Glomerular endothelial cell (primary cell): ENCODE measurements at regions not wholly inside any gene's neighbourhood (a gene's known extent, or its start where the extent isn't known, plus 50 kb on each side); places are given as distances from the start of the nearest gene placed in this dataset.
"Not testable (repeated sequence)": the region's sequence is repeated elsewhere in the genome, so short reads cannot be mapped to it uniquely, and the experiment has no call there.

Source experiments
- DNase-seq: peaks from one replicate; pipeline ENCODE4 v3.0.0-alpha.2; 2011; ENCODE audit warnings: low read depth, low spot score; ENCODE audit errors: extremely low read depth

DNA sequence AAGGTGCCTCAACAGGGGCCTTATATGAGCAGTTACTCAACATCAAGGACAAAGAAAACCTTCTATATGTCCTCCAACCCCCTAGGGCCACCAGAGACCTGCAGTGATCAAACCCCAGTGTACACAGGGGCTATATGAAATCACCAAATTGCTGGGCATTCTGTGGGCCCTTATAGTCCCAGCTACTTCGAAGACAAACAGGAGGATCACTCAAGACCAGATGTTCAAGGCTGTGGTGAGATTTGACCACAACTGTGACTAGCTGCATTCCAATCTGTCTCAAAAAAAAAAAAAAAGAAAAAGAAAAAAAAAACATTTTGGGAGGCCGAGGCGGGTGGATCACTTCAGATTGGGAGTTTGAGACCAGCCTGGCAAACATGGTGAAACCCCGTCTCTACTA lies 51.0 kb upstream of the PRB2 start:
- no peak for DNase-seq

DNA sequence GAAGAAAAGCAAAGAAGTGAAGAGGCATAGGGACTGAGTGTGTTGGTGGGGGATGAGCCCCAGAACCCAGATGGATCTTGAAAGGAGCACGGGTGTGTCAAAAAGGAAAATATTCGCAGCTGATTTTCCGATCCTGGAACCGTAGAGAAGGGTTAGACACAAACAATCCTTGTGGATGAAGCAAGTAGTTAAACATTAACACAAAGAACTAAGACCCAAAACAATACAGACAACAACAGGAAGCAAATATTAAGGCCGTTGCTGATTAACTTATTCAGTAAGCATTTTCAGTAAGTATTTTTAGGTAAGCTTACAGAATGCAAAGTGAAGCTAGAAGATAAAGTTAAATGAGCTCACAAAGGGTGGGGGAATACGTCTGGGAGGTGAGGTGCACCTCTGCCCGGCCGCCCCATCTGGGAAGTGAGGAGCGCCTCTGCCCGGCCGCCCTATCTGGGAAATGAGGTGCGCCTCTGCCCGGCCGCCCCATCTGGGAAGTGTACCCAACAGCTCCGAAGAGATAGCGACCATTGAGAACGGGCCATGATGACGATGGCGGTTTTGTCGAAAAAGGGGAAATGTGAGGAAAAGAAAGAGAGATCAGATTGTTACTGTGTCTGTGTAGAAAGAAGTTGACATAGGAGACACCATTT lies 62.8 kb upstream of the PRB2 start:
- no peak for DNase-seq

DNA sequence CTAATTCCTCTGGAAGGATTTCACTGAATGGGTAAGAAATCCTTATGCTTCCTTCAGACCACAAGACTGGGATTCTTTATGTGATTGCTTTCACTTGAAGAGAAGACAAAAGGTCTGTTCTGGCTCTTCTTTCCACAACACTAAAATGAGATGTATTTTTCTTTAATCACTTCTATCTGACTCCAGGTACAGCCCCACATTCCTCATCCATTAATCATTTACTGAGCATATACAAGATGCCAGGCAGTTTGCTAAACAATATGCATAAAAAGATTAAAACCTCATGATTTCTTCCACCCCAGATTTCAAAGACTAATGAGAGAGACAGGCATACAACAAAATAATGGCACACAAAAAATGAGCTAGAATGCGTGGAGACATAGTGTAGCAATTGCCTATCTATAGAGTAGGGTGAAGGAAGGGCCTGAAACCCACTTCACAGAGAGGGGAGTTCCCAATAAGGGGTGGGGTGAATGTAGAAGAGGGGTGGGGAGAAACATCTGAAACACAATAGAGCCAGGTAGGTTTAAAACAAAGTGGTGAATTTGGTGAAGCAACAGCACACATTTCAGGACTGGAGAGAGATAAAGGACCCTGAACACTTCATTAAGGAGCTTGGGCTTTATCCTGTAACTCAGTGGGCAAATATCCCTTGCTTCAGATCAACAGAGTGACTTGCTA lies 65.1 kb upstream of the PRB2 start:
- no peak for DNase-seq

DNA sequence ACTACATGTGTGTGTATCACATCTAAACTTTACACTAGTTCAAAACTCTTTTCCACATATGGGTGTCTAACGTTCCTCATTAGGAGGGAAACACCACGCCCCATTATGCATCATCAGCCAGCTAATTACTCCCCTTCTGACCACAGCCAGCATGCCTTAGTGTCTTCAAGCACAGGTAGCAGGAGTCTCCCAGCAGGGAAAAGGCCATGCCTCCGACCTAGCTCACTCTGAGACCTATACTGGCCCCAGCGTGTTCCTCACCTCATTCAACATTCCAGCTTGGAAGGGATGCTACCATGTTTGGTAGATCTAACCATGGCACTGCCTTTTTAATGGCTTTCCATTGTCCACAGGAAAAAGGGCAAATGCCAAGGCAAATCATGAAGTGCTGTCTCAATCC lies 66.1 kb upstream of the PRB2 start:
- DNase-seq = no peak

DNA sequence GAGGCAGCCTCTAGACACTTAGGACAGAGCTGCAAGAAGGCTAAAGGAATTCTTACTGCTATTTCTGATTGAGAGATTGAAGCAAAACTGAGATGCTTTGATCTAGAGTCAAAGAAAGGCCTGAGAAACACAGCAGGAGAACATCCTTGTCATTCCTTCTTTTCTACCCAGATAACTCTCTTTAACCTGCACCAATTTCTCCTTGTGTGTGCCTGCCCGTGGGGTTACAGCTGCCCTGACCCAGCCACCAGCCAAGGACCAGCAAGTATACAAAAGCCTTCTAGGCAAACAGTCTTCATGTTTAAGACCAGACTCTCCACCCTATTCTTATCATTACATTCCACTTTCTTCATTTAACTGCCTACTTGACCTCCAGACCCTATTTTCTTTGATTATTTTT lies 81.7 kb upstream of the PRB2 start:
- no peak for DNase-seq

DNA sequence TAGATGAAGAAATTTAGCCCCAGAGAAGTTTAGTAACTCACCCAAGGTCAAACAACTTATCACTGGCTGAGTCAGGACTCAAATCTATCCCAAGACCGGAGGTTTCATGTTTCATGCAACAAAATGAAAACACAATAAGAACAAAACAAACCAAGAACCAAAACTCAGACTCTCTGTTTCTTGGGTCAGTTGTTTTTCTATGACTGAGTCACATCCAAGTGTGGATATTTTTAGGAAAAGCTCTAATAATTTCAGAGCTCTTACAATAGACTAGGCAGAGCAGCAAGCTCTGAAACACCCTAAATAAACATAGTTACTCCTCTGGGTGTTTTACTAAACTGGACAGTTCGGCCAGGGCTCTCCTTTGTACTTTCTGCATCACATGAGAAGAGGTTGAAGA lies 87.6 kb upstream of the PRB2 start:
- peak; percentile 67 for DNase-seq

DNA sequence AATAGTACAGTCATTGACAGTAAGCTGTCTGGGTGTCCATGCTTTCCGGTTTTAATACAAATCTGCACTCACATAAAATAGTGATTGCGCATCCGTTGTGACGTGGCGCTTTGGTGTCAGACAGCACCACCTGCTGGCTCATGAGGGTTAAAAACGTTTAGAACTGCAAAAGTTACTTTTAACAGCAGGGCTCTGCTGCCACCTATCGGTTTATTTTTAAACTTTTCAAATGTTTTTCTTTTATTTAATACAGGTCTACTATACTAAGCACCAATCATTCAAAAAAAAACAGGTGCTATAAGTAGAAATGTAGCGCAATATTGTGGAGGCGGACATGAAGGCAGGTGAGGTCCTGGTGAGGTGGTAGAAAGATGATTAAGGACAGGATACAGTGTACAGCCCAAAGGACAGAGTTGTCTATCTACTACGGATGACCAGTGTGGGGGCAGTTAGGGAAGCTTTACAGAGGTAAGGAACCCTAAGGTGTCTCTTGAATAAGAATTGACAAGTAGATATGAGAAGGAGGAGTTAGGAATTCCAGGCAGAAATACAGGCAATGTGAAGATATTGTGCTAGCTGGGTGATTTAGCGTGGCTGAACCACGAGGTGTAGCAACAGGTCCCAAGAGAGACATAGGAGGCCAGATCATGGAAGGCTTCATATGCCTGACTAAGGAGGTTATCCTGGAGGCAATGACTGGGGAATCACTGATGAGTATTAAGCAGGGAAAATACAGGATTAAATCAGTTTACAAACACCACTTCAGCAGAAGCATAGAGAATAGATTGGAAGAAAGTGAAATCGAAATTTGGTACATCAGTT lies 91.5 kb upstream of the PRB2 start:
- DNase-seq = peak; percentile 88

DNA sequence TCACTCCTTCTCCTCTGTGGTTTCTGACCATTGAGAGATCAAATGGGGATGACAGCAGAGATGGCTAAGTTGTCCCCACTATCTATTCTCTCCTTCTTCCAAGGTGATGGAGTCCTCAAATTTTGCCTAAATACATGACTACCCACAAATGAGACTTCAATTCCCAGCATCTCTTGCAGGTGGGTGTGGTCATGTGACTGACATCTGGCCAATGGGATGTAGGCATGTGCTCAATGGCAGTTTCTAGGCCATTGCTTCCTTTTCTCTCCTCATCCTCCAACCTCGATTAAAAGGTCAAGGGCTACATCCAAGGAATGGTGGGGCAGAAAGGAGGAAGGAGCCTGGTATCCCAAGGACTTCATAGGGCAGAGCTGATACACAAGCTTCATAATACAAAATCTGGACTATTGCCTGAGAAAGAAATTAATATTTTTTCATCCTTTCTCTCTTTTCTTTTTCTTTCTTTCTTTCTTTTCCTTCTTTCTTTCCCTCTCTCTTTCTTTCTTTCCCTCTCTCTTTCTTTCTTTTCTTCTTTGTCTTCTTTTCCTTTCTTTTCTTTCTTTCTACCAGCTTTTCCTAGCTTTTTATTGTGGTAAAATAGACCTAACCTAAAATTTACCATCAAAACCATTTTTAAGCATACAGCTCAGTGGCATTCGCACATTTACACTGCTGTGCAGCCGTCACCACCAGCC lies 100.9 kb upstream of the PRB2 start:
- no peak for DNase-seq

DNA sequence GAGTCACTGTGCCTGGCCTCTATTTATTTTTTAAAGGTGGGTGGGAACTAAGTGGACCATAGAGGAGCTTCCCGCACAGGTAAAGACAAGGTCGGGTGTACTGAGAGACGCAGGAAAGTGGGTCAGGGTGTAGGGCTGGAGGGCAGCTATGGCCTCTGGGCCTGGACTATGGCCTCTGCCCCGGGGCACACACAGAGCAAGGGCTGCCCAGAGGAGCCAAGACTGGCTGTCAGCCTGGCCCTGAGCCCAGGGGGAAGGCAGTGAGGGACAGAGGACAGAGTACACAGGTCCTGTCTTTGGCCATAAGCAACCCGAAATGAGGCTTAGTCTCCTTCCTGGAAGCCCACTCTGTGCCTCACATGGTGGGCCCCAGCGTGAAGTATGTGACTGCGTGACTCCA lies 102.1 kb upstream of the PRB2 start:
- no peak for DNase-seq

DNA sequence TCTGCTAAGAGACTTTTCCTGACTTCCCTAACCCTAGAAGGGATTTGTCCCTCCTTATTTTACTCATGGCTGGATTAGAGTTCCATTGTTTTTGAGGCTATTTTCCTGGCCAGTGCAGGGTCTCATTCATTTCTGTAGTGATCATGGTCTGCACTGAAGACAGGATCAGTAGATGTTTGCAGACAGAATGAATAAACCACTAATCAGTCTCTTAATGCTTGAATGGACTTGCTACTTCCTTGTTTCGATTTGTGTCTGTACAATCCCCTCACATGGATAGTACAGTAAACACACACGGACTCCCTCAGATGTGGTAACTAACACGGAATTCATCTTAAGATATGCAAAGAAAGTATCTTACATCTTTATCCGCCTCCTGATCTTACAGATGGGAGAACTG lies 102.6 kb upstream of the PRB2 start:
- DNase-seq = no peak

DNA sequence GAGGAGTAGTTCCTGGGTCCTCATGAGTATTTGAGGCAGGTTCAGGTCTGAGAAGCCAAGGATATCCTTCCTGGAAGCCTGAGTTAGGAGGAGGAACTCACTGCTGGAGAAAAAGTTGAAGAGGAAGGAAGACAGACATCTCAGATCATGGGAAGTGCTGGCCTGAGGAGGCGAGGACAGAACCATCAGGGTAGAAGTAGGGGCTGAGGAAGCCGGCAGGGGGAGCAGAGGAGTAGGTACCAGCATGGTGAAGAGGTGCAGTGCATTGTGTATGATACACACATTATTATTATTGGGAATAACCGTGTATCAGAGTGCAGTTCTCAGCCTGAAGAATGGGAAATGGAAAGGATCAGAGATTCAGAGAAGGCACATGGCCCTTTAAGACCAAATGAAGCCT lies 103.2 kb upstream of the PRB2 start:
- DNase-seq = not testable (repeated sequence)

DNA sequence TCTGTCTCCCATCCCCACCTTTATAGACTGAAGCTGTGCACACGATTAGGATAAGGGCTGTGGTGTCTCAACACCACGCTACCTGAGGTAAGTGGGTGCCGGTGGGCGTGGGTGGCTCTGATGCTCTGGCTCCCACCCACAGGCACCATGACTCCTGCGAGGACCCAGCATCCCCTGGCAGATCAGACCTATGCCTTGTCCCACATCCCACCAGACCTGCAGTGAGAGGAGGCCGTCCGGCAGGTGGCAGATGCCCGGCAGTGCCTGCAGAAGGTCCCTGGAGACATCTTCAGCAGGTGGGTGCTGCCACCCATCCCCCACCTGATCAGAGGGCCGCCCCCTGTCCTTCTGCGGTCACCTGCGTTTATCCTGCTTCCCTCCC lies 104.4 kb upstream of the PRB2 start:
- DNase-seq = no peak

DNA sequence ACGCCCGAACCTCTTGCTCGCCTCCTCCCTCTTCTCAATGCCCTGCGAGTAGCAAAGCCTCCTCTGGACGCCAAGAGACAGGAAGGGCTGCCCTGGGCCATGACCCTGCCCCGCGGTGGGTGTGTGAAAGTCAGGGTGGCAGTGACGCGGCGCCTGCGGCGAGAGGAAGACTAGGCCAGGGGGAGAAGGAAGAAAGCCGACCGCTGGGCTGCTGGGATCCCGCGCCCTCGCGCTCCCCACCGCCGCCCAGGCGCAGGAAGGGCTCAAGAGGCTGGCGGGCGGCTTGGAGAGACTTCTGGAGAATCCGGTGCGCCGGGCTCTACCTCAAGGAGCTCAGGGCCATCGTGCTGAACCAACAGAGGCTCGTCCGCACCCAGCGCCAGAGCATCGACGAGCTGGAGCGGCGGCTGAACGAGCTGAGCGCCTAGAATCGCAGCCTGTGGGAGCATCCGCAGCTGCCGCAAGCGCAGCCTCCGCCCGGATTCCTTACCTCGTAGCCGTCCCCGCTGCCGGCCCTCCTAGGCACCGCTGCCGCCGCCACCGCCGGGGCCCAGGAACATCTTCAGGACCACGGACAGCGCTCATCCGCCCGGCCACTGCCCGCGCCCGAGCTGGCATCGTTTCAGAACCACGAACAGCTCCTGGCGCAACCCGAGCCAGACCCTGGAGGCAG lies 105.0 kb upstream of the PRB2 start:
- DNase-seq = no peak

DNA sequence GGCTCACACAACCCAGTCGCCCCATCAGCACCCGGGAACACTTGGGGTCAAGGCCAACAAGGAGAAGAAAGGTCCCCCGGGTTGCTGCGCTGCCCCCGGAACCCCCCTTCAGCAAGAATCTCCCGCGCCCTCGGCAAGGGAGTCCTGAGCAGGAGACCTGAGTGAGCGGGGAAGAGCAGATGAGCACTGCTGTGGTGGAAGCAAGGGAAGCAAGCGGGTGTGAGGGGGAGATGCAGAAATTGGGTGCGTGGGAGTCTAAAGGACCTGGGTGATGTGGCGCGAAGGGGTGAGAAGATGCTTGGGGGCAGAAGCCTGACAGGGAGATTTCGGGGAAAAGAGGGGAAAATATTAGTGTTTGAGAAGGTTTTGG lies 105.5 kb upstream of the PRB2 start:
- no peak for DNase-seq

DNA sequence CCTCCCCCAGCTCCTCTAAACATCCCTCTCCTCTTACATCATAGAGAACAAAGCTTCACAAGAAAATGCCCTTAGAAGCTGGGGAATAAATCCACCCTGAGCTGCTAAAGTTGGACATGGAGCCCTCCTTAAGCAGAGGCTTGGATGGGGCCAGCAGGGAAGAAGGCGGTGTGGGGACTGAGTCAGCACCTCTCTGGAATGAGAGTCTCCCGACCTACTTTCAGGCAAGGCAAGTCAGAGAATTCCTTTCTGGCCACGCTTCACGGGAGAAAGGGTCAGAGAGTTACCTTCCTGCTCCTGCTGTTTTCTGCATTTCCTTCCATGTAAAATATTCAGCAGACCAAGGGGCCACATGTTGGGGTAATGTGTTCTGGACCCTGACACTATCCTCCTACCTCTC lies 113.3 kb upstream of the PRB2 start:
- DNase-seq = no peak

DNA sequence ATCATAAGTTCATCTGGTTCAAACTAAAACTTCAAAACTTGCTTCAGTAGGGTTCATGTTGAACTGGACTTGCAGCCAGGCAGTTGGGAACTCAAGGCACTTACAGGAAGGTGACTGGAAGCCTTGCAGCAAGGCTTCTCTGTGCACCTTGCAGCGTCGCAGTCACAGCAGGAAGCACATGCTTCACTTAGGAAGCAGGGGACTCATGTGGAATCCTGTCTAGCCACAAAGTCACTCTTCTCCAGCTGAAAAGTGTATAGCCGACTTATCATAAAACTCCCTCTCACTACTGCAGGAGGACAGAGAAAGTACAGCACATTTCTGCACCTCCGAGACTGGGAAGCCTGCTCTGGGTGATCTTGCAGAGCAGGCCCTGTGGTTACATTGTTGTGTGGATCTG lies 114.0 kb upstream of the PRB2 start:
- DNase-seq = no peak

DNA sequence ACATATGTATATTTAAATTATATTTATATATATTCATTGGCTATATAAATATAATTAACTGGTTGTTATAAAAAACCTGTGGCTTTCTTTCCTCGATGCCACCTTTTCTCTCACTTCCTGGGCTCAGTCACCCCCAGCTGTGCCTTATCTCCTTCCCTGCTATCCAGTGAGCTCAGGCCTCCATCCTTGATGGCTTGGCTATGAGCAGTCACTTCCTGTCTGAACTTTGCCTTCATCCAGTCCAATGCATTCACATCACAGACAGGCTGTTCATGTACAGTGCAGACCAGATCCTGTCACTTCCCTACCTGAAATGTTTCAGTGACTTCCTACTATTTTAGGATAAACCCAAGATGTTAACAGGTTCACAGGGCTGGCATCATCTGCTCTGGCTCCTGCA lies 115.3 kb upstream of the PRB2 start:
- DNase-seq = no peak

DNA sequence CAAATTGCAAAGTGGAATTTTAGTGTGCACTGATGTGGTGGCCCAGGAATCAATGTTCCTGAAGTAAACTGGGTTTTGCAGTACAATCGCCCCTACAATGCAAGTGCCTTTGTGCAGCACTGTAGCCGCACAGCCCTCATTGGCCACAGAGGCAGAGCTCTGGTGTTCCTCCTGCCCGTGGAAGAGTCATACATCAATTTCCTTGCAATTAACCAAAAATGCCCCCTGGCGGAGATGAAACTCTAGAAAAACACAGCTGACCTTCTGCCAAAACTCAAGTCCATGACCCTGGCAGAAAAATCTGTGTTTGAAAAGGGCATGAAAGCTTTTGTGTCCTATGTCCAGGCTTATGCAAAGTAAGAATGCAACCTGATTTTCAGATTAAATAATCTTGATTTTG lies 117.9 kb upstream of the PRB2 start:
- DNase-seq = no peak

DNA sequence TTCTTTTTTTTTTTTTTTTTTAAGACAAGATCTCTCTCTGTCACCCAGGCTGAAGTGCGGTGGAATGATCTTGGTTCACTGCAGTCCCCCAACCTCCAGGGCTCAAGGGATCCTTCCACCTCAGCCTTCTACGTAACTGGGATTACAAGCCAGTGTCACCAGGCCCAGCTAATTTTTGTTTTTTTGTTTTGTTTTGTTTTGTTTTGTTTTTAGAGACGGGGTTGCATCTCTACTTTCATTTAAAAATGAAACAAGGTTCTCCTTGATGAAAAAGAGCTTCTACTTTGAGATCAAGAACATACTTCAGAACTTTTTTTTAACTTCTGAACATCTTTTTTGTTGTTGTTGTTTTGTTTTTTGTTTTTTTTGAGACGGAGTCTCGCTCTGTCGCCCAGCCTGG lies 121.7 kb upstream of the PRB2 start:
- DNase-seq = no peak

DNA sequence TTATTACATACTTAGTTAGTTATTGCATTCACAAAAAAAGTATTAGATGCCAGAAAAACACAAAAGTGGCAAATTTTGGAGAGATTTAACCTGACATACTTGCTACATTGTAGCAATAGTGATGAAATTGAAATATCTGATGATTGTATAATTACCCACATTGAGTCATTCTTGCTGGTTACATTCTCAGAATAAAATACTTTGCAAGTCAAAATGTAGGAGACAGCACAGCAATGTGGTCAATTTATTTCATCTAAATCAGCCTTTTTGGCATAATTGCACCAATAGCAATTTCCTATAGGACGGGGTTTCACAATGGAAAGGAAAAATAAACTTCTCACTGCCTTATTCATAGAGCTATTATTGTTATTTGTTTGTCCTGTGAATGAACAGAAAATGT lies 125.0 kb upstream of the ETV6 start:
- DNase-seq = no peak

DNA sequence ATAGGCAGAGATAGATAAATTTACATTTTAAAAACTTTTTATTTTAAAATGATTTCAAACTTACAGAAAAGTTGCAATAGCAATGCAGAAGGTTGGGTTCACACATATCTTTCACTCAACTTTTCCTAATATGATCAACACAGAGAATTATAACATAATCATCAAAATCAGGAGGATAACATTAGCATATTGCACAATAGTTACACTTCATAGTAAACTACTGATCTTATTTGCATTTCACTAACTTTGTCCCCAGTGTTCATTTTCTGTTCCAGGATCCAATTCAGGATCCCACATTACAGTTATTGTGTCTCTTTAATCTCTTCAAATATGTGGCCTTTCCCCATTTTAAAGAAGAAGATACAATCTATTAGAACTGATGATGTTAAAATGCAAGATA lies 115.4 kb upstream of the ETV6 start:
- DNase-seq = no peak
